Esophagus muscularis mucosa (tissue), 4 donors: ENCODE measurements at regions not wholly inside any gene's neighbourhood (a gene's known extent, or its start where the extent isn't known, plus 50 kb on each side); places are given as distances from the start of the nearest gene placed in this dataset.

Source experiments
- DNase-seq: peaks from one replicate; pipeline ENCODE4 v3.0.0-alpha.2; 2017; ENCODE audit errors: extremely low spot score
- H3K27ac ChIP-seq, 4 donors: fragments of 200-600 bp; sonication (generic); replicated peaks in 1 of 4; 1 replicate in 3 of 4; 2 replicates in 1 of 4; pipeline ENCODE4 v1.5.1; 2016 to 2019; ENCODE audit warnings: mild to moderate bottlenecking in 1 of 4
- H3K27me3 ChIP-seq, 4 donors: fragments of 200-600 bp; sonication (generic); one replicate each; pipeline versions ENCODE4 v1.5.1 to v1.6.0; 2016 to 2019
- H3K36me3 ChIP-seq, 4 donors: fragments of 200-600 bp; sonication (generic); one replicate each; pipeline ENCODE4 v1.5.1; 2016 to 2019
- H3K4me1 ChIP-seq, 4 donors: fragments of 200-600 bp; sonication (generic); one replicate each; pipeline ENCODE4 v1.5.1; 2016 to 2019
- H3K4me3 ChIP-seq, 4 donors: fragments of 200-600 bp; sonication (generic); 1 replicate in 2 of 4; 2 replicates in 2 of 4; pipeline ENCODE4 v1.5.1; 2016 to 2019; ENCODE audit warnings: mild to moderate bottlenecking in 4 of 4, moderate library complexity in 1 of 4
- H3K9me3 ChIP-seq, 4 donors: fragments of 200-600 bp; sonication (generic); 1 replicate in 3 of 4; 2 replicates in 1 of 4; pipeline ENCODE4 v1.5.1; 2016 to 2019
- CTCF ChIP-seq, 3 experiments: fragments of 200-600 bp in 2 of 3; fragments of 450-650 bp in 1 of 3; sonication (generic) in 2 of 3; IDR thresholded peaks; one replicate each; pipeline ENCODE4 v1.5.1; 2017 to 2019; ENCODE audit warnings: antibody characterized with exemption in 3 of 3, mild to moderate bottlenecking in 2 of 3, moderate library complexity in 1 of 3
- EP300 ChIP-seq: sonication (generic); formaldehyde crosslinking; IDR thresholded peaks from one replicate; pipeline ENCODE4 v1.6.1; 2017; ENCODE audit warnings: antibody characterized with exemption
- POLR2A ChIP-seq: fragments of 450-650 bp; IDR thresholded peaks from one replicate; pipeline ENCODE4 v1.6.1; 2017; ENCODE audit warnings: antibody characterized with exemption, moderate library complexity, mild to moderate bottlenecking, low read depth
- POLR2AphosphoS5 ChIP-seq, 2 donors: sonication (generic); formaldehyde crosslinking; IDR thresholded peaks; one replicate each; pipeline ENCODE4 v1.6.1; 2017; ENCODE audit warnings: antibody characterized with exemption in 2 of 2
- WGBS: methylation state at CpG from one replicate; pipeline ENCODE4 v1.1.5; 2018; 5-methylcytosine and 5-hydroxymethylcytosine counted together
- intact Hi-C: fragments of 100-400 bp; cut with DNase I; formaldehyde crosslinking; loops from one replicate; pipeline ENCODE4 v1.15.1; 2023

GRCh38 chr1:229114850-229115365, 156.0 kb upstream of the RAB4A start:
- peak overlapping the region; percentile 82 to 91 (median 89) for H3K27ac ChIP-seq
- WGBS, result 41% methylated on average over 4 of the region's 4 CpGs
- peaks cover 9 to 83% (median 79%) of the 10 kb centered on the region in 4 donors for H3K4me1 ChIP-seq
- no peak for DNase-seq
- no peaks in the 10 kb centered on the region for H3K27me3 ChIP-seq
- no peaks in the 10 kb centered on the region for H3K9me3 ChIP-seq
- no peaks in the 10 kb centered on the region for H3K36me3 ChIP-seq
- TF ChIP-seq POLR2AphosphoS5 (IDR thresholded peaks at IDR 0.05) (no peak), CTCF (IDR thresholded peaks at IDR 0.05) (no peak), EP300 (no peak), POLR2A (no peak)
- intact Hi-C loops, result no loop called here
- no peak overlapping the region for H3K4me3 ChIP-seq

- TF ChIP-seq EP300 (peak; percentile 83), CTCF (IDR thresholded peaks at IDR 0.05) (no peak), POLR2A (no peak), POLR2AphosphoS5 (IDR thresholded peaks at IDR 0.05) (peak; percentile 78 to 87)
- H3K27me3 ChIP-seq, result no peaks in the 10 kb centered on the region
- 53% methylated on average over 14 of the region's 16 CpGs for WGBS
- no peak overlapping the region for H3K4me3 ChIP-seq
- DNase-seq, result no peak
- H3K4me1 ChIP-seq, result peaks cover 9 to 79% (median 69%) of the 10 kb centered on the region in 4 donors
- intact Hi-C loops, result no loop called here
- no peaks in the 10 kb centered on the region for H3K36me3 ChIP-seq
- H3K27ac ChIP-seq, result peak overlapping the region; percentile 82 to 91 (median 89)
- H3K9me3 ChIP-seq, result no peaks in the 10 kb centered on the region
Observed at GRCh38 chr1:229116114-229116513, 154.8 kb upstream of the RAB4A start.

DNA sequence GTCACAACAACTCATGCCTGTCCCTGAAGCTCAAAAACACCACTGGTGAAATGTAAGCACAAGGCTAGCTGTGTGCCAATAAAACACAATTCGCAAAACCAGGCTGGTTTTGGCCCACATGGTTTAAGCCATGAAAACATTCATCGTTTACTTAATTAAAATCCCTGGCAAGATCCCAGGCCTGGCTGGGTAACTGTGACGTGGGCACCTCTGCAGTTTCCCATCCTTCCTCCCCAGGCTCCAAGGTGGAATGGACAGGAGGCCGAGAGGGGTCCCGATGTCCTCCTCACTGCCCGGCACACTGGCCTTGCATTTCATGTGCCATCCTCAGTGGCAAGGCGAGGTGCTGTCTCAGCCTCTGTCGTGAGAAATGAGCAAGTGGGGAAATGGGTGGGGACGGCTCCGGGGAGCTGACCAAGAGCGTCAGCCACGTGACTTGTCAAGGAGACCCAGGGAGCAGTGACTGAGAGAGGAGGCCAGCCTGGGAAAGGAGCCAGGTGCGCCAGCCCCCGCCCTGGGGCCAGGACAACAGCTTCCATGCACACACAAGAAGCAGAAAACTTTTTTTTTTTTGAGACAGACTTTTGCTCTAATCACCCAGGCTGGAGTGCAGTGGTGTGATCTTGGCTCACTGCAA, 153.1 kb upstream of the RAB4A start:
- no peaks in the 10 kb centered on the region for H3K9me3 ChIP-seq
- TF ChIP-seq POLR2AphosphoS5 (IDR thresholded peaks at IDR 0.05) (peak; percentile 67 to 74), CTCF (IDR thresholded peaks at IDR 0.05) (no peak), EP300 (peak; percentile 73), POLR2A (no peak)
- peaks cover 9 to 62% (median 52%) of the 10 kb centered on the region in 4 donors for H3K4me1 ChIP-seq
- no peaks in the 10 kb centered on the region for H3K27me3 ChIP-seq
- H3K36me3 ChIP-seq, result no peaks in the 10 kb centered on the region
- DNase-seq, result peak; percentile 95
- intact Hi-C loops, result no loop called here
- WGBS, result 45% methylated on average over 9 of the region's 14 CpGs
- H3K27ac ChIP-seq, result peak overlapping the region; percentile 82 to 91 (median 89)
- peak overlapping the region in 2 of 4 donors; percentile 15 to 31 for H3K4me3 ChIP-seq

DNA sequence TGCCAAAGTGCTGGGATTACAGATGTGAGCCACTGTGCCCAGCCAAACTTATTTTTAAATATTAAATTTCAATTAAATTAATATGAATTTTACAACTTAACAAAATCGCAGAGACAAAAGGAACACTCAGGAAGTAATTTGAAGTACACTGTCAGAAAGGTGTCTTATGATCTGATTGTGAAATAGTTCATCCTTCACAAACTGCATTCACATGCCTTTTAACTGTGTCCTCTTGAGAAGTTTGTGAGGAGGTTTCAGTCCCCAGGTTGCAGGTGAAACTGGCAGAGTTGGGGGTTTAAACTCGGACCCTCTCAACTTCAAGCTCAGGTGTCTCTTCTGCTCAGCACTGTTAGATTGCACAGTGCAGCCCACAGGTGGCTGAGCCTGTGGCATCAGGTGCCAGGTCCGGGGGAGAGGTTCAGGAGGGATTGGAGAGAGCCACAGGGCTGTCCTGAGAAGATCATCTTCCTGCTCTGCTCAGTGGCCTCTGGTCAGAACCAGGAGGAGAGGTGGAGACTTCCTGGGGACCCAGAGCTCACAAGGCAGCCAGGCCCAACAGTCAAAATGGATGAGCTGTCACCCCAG, 152.3 kb upstream of the RAB4A start:
- peaks cover 9 to 55% (median 51%) of the 10 kb centered on the region in 4 donors for H3K4me1 ChIP-seq
- H3K4me3 ChIP-seq, result no peak overlapping the region
- no peaks in the 10 kb centered on the region for H3K27me3 ChIP-seq
- H3K27ac ChIP-seq, result peak overlapping the region; percentile 82 to 91 (median 89)
- H3K36me3 ChIP-seq, result no peaks in the 10 kb centered on the region
- WGBS, result 78% methylated on average over 3 of the region's 3 CpGs
- H3K9me3 ChIP-seq, result no peaks in the 10 kb centered on the region
- intact Hi-C loops, result no loop called here
- TF ChIP-seq CTCF (IDR thresholded peaks at IDR 0.05) (no peak), EP300 (no peak), POLR2A (no peak), POLR2AphosphoS5 (IDR thresholded peaks at IDR 0.05) (no peak)
- no peak for DNase-seq
